Testis (tissue), 2 donors: ENCODE measurements at regions not wholly inside any gene's neighbourhood (a gene's known extent, or its start where the extent isn't known, plus 50 kb on each side); places are given as distances from the start of the nearest gene placed in this dataset.

Source experiments
- CTCF ChIP-seq, 3 experiments: fragments of 450-650 bp in 2 of 3; fragments of 200-600 bp in 1 of 3; sonication (generic) in 1 of 3; IDR thresholded peaks; one replicate each; pipeline ENCODE4 v1.5.1; 2016 to 2019; ENCODE audit warnings: antibody characterized with exemption in 3 of 3, mild to moderate bottlenecking in 2 of 3, moderate library complexity in 1 of 3
- POLR2A ChIP-seq: fragments of 450-650 bp; IDR thresholded peaks from one replicate; pipeline ENCODE4 v1.6.1; 2017; ENCODE audit warnings: antibody characterized with exemption, mild to moderate bottlenecking, moderate library complexity

GRCh38 chr2:6233993-6234392 is 541.8 kb downstream of the SOX11 start:
- TF ChIP-seq CTCF (IDR thresholded peaks at IDR 0.05) (no peak), POLR2A (no peak)
